SK-N-SH (cell line): ENCODE measurements at regions not wholly inside any gene's neighbourhood (a gene's known extent, or its start where the extent isn't known, plus 50 kb on each side); places are given as distances from the start of the nearest gene placed in this dataset.

Experiments used
- CTCF ChIP-seq: fragments of 200-600 bp; sonication (generic); IDR thresholded peaks from 2 replicates; pipeline ENCODE4 v1.6.1; 2017; ENCODE audit warnings: antibody characterized with exemption, mild to moderate bottlenecking, moderate library complexity
- MAX ChIP-seq: IDR thresholded peaks from 2 replicates; pipeline ENCODE4 v1.4.0; 2012; ENCODE audit warnings: low read depth
- MXI1 ChIP-seq: IDR thresholded peaks from 2 replicates; pipeline ENCODE4 v1.6.1; 2012; ENCODE audit warnings: mild to moderate bottlenecking, low read depth, low read length, improper control_type of control experiment

- TF ChIP-seq MXI1 (no peak), MAX (no peak), CTCF (no peak)
Measured at GRCh38 chr12:131586269-131586668, 124.6 kb upstream of the SFSWAP start.
